GM12878 (cell line): ENCODE measurements at regions not wholly inside any gene's neighbourhood (a gene's known extent, or its start where the extent isn't known, plus 50 kb on each side); places are given as distances from the start of the nearest gene placed in this dataset.

ENCODE experiments used
- CEBPB ChIP-seq, 2 experiments: fragments of 150-350 bp in 1 of 2; IDR thresholded peaks; 2 replicates each; pipeline ENCODE4 v1.6.1; 2012 to 2014; ENCODE audit warnings: low read depth in 2 of 2, low read length in 2 of 2, borderline replicate concordance in 1 of 2, inconsistent platforms in 1 of 2
- RAD21 ChIP-seq: IDR thresholded peaks from 2 replicates; pipeline ENCODE4 v1.6.1; 2011; ENCODE audit warnings: mild to moderate bottlenecking, low read depth, low read length, moderate library complexity; ENCODE audit not compliant: insufficient read depth
- SRF ChIP-seq, 2 experiments: IDR thresholded peaks; 2 replicates each; pipeline ENCODE4 v1.6.1; 2011; ENCODE audit warnings: low read depth in 2 of 2, low read length in 2 of 2, mild to moderate bottlenecking in 1 of 2, moderate library complexity in 1 of 2
- YY1 ChIP-seq: IDR thresholded peaks from 2 replicates; pipeline ENCODE4 v1.6.1; 2011; ENCODE audit warnings: low read depth, mild to moderate bottlenecking, low read length
- TF ChIP-seq, protein P1 (sequence below): fragments of 450-650 bp; IDR thresholded peaks from 2 replicates; pipeline ENCODE4 v1.6.1; 2017; ENCODE audit warnings: mild to moderate bottlenecking
- TF ChIP-seq, protein P2 (sequence below), 3 experiments: IDR thresholded peaks in 2 of 3; conservative IDR thresholded peaks in 1 of 3; 2 replicates each; pipeline ENCODE4 v1.5.1; 2011; ENCODE audit warnings: low read depth in 3 of 3, low read length in 3 of 3, mild to moderate bottlenecking in 3 of 3, control low read depth in 2 of 3, moderate library complexity in 2 of 3, inconsistent platforms in 1 of 3, mixed read lengths in 1 of 3; ENCODE audit not compliant: control insufficient read depth in 2 of 3, insufficient read depth in 1 of 3; ENCODE audit errors: extremely low read depth in 1 of 3
- TF ChIP-seq, protein P3 (sequence below): fragments of 450-650 bp; IDR thresholded peaks from 2 replicates; pipeline ENCODE4 v1.6.1; 2017; ENCODE audit warnings: borderline replicate concordance
- TF ChIP-seq, protein P4 (sequence below): fragments of 450-650 bp; formaldehyde crosslinking; IDR thresholded peaks from 2 replicates; pipeline ENCODE4 v1.5.0; 2022; ENCODE audit warnings: mild to moderate bottlenecking, missing genetic modification characterization

DNA sequence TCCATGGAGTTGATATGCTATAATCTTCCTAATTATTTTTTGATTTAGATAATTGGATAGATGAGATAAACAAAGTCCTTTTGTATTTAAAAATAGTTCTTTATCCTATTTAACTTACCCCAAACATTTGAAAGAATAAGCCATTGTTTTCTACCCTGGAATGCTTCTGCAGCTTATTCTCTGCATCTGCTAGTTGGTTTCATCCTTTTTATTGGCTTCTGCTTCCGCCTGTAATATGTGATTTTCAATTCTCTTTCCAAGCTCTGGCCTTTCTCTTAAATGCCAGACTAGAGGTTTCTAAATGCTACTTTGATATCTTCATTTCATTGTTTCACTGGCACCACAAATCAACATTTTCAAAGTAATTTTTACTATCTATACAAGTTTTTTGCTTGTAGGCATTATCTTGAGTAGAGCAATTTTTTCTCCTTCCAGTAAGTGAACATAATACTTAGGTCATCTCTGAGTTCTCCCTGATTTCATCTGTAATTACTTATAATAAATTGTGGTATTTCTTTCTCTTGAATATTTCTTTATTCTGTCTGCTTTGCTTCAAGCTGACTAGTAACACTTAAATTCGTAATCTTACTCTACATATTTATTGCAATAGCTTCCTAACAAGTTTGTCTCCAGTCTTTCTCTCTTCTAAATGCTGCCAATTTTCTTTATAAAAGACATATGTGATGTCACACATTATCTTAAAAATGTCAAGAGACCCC is 958.4 kb downstream of the SLC6A15 start:
- TF ChIP-seq, protein P1, sequence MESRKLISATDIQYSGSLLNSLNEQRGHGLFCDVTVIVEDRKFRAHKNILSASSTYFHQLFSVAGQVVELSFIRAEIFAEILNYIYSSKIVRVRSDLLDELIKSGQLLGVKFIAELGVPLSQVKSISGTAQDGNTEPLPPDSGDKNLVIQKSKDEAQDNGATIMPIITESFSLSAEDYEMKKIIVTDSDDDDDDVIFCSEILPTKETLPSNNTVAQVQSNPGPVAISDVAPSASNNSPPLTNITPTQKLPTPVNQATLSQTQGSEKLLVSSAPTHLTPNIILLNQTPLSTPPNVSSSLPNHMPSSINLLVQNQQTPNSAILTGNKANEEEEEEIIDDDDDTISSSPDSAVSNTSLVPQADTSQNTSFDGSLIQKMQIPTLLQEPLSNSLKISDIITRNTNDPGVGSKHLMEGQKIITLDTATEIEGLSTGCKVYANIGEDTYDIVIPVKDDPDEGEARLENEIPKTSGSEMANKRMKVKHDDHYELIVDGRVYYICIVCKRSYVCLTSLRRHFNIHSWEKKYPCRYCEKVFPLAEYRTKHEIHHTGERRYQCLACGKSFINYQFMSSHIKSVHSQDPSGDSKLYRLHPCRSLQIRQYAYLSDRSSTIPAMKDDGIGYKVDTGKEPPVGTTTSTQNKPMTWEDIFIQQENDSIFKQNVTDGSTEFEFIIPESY, result no peak
- TF ChIP-seq, protein P2, sequence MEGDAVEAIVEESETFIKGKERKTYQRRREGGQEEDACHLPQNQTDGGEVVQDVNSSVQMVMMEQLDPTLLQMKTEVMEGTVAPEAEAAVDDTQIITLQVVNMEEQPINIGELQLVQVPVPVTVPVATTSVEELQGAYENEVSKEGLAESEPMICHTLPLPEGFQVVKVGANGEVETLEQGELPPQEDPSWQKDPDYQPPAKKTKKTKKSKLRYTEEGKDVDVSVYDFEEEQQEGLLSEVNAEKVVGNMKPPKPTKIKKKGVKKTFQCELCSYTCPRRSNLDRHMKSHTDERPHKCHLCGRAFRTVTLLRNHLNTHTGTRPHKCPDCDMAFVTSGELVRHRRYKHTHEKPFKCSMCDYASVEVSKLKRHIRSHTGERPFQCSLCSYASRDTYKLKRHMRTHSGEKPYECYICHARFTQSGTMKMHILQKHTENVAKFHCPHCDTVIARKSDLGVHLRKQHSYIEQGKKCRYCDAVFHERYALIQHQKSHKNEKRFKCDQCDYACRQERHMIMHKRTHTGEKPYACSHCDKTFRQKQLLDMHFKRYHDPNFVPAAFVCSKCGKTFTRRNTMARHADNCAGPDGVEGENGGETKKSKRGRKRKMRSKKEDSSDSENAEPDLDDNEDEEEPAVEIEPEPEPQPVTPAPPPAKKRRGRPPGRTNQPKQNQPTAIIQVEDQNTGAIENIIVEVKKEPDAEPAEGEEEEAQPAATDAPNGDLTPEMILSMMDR (IDR thresholded peaks at IDR 0.05 in 2 of 3, conservative IDR thresholded peaks at IDR 0.05 in 1 of 3; ENCODE audit: control insufficient read depth in 2 of 3, extremely low read depth in 1 of 3, insufficient read depth in 1 of 3, low read depth in 3 of 3, low read length in 3 of 3), result no peak
- TF ChIP-seq RAD21, result no peak
- no peak for TF ChIP-seq SRF (IDR thresholded peaks at IDR 0.05; ENCODE audit: low read depth in 2 of 2, low read length in 2 of 2)
- TF ChIP-seq YY1, result no peak
- TF ChIP-seq, protein P3, sequence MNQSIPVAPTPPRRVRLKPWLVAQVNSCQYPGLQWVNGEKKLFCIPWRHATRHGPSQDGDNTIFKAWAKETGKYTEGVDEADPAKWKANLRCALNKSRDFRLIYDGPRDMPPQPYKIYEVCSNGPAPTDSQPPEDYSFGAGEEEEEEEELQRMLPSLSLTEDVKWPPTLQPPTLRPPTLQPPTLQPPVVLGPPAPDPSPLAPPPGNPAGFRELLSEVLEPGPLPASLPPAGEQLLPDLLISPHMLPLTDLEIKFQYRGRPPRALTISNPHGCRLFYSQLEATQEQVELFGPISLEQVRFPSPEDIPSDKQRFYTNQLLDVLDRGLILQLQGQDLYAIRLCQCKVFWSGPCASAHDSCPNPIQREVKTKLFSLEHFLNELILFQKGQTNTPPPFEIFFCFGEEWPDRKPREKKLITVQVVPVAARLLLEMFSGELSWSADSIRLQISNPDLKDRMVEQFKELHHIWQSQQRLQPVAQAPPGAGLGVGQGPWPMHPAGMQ, result no peak
- TF ChIP-seq, protein P4, sequence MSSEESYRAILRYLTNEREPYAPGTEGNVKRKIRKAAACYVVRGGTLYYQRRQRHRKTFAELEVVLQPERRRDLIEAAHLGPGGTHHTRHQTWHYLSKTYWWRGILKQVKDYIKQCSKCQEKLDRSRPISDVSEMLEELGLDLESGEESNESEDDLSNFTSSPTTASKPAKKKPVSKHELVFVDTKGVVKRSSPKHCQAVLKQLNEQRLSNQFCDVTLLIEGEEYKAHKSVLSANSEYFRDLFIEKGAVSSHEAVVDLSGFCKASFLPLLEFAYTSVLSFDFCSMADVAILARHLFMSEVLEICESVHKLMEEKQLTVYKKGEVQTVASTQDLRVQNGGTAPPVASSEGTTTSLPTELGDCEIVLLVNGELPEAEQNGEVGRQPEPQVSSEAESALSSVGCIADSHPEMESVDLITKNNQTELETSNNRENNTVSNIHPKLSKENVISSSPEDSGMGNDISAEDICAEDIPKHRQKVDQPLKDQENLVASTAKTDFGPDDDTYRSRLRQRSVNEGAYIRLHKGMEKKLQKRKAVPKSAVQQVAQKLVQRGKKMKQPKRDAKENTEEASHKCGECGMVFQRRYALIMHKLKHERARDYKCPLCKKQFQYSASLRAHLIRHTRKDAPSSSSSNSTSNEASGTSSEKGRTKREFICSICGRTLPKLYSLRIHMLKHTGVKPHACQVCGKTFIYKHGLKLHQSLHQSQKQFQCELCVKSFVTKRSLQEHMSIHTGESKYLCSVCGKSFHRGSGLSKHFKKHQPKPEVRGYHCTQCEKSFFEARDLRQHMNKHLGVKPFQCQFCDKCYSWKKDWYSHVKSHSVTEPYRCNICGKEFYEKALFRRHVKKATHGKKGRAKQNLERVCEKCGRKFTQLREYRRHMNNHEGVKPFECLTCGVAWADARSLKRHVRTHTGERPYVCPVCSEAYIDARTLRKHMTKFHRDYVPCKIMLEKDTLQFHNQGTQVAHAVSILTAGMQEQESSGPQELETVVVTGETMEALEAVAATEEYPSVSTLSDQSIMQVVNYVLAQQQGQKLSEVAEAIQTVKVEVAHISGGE, result no peak
- no peak for TF ChIP-seq CEBPB (IDR thresholded peaks at IDR 0.05; ENCODE audit: borderline replicate concordance in 1 of 2, low read depth in 2 of 2, low read length in 2 of 2)
